ENCODE measurements at regions not wholly inside any gene's neighbourhood (a gene's known extent, or its start where the extent isn't known, plus 50 kb on each side); places are given as distances from the start of the nearest gene placed in this dataset.

- TF ChIP-seq CTCF (conservative IDR thresholded peaks at IDR 0.05; ENCODE audit: low read length): no peak
- no peaks in the 10 kb centered on the region for H3K9me2 ChIP-seq (ENCODE audit: insufficient read depth, low read length)
- no peaks in the 10 kb centered on the region for H3K4me1 ChIP-seq (ENCODE audit: insufficient read depth, low read length, poor library complexity, severe bottlenecking)
- no peaks in the 10 kb centered on the region for H3K9me3 ChIP-seq (ENCODE audit: low read length)
- no peak overlapping the region for H3K27ac ChIP-seq (ENCODE audit: low read depth, low read length, poor library complexity, severe bottlenecking)
- POLR2A ChIA-PET: interaction anchor here (0.9 kb wide), 1 partner anchor 11 kb away, joined by 5 read pairs; no protein-coding TSS in a partner anchor
- no peak overlapping the region for H2AFZ ChIP-seq (ENCODE audit: low read length)
- CTCF ChIA-PET (ENCODE audit: unreplicated experiment): no interaction called here
- DNase-seq (ENCODE audit: low spot score): no peak
- intact Hi-C loops (cut with micrococcal nuclease; ENCODE audit: unreplicated experiment): no loop called here
- no peak overlapping the region for H3K4me2 ChIP-seq (ENCODE audit: low read length)
- no peaks in the 10 kb centered on the region for H3K79me2 ChIP-seq (ENCODE audit: insufficient read depth, low read depth, low read length)
- H3K36me3 ChIP-seq (ENCODE audit: insufficient read depth, low read length): no peaks in the 10 kb centered on the region
- H4K20me1 ChIP-seq (ENCODE audit: insufficient read depth, low read length): no peaks in the 10 kb centered on the region
- H3K4me3 ChIP-seq (ENCODE audit: low read depth, low read length, poor library complexity, severe bottlenecking): no peak overlapping the region
- BruUV-seq (replicated peaks): no TSS peak
Observed at GRCh38 chr1:168442931-168443330, 100.9 kb downstream of the XCL2 start.

DNA sequence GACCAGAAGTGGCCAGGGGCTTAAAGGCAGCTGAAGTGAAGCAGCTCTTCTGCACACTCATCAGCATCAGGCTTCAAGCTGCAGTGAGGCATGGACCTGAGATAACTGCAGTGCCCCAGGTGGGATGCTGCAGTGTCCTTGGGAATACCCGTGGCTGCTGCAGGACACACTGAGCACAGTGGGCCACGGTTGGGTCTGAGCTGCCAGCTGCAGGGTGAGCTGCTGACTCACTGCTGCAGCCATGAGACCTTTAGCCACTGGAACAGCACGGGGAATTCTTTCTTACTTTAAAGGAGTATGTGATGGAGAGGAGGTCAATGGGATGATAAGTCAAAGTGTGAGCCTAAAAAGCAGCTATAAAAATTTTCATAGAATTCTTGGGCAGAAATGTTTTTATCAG lies 102.1 kb downstream of the XCL2 start:
- H2AFZ ChIP-seq (ENCODE audit: low read length): no peak overlapping the region
- H3K36me3 ChIP-seq (ENCODE audit: insufficient read depth, low read length): no peaks in the 10 kb centered on the region
- TF ChIP-seq EZH2phosphoT487 (IDR thresholded peaks at IDR 0.05; ENCODE audit: borderline replicate concordance, low read depth, low read length): no peak
- TF ChIP-seq CTCF (conservative IDR thresholded peaks at IDR 0.05; ENCODE audit: low read length): no peak
- no peak overlapping the region for H3K27ac ChIP-seq (ENCODE audit: low read depth, low read length, poor library complexity, severe bottlenecking)
- H3K9me2 ChIP-seq (ENCODE audit: insufficient read depth, low read length): no peaks in the 10 kb centered on the region
- CTCF ChIA-PET (ENCODE audit: unreplicated experiment): no interaction called here
- no peaks in the 10 kb centered on the region for H4K20me1 ChIP-seq (ENCODE audit: insufficient read depth, low read length)
- no peaks in the 10 kb centered on the region for H3K9me3 ChIP-seq (ENCODE audit: low read length)
- no peaks in the 10 kb centered on the region for H3K4me1 ChIP-seq (ENCODE audit: insufficient read depth, low read length, poor library complexity, severe bottlenecking)
- H3K79me2 ChIP-seq (ENCODE audit: insufficient read depth, low read depth, low read length): no peaks in the 10 kb centered on the region
- DNase-seq (ENCODE audit: low spot score): no peak
- no peak overlapping the region for H3K4me3 ChIP-seq (ENCODE audit: low read depth, low read length, poor library complexity, severe bottlenecking)
- POLR2A ChIA-PET: interaction anchor here (1.0 to 1.2 kb wide), 2 partner anchors 14 to 19 kb away, joined by 3 to 4 read pairs; no protein-coding TSS in a partner anchor
- intact Hi-C loops (cut with micrococcal nuclease; ENCODE audit: unreplicated experiment): no loop called here
- BruUV-seq (replicated peaks): no TSS peak
- H3K4me2 ChIP-seq (ENCODE audit: low read length): no peak overlapping the region

DNA sequence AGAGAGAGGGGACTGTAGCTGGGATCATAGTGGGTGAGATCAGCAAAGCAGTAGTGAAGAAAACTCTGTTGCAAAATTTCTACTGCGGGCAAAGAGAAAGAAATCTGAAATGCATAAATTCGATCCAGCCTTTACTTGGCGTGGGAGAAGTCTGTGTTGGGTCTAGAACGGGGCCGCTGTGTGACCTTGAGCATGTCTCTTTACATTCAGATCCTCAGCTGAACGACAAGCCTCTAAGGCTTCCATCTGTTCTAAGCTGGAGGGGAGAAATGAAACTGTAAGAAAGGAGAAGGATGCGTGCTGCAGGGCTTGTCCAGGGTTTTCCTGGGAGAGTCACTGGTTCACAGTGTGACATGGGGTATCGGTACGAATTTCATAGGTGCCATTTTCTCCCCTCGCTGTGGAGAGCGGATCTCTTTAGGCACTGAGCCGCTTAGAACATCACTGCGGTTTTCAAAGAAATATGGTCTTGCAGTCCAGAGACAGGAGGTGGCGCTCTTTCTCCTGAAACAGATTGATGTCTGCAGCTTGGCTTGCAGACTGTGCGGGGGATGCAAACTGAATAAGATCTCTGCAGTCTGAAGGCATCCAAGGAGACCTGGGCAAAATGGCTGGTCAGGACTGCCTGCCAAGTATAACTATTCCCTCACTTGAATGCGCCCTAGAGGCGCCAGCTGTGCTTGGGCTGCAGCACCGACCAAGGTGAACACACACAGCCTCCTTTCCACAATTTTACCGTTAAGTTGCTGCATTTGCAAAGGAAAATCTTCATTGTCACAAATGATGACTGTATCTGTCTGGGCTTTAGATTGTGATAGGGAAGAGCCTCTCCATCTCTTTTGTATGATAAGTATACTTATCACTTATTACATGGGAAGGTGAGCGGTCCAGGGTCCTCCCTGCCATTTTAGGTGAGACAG lies 104.1 kb downstream of the XCL2 start:
- intact Hi-C loops (cut with micrococcal nuclease; ENCODE audit: unreplicated experiment): loop anchor here (10.0 kb wide), 1 partner anchor 95 kb away; no protein-coding TSS in a partner anchor
- peak; percentile 50 for DNase-seq (ENCODE audit: low spot score)
- Histone ChIP-seq H3K4me2 (ENCODE audit: low read length) (no peak overlapping the region), H3K79me2 (ENCODE audit: insufficient read depth, low read depth, low read length) (no peaks in the 10 kb centered on the region), H3K4me1 (ENCODE audit: insufficient read depth, low read length, poor library complexity, severe bottlenecking) (no peaks in the 10 kb centered on the region), H3K9me2 (ENCODE audit: insufficient read depth, low read length) (no peaks in the 10 kb centered on the region), H3K9me3 (ENCODE audit: low read length) (no peaks in the 10 kb centered on the region), H3K36me3 (ENCODE audit: insufficient read depth, low read length) (no peaks in the 10 kb centered on the region), H3K4me3 (ENCODE audit: low read depth, low read length, poor library complexity, severe bottlenecking) (no peak overlapping the region), H4K20me1 (ENCODE audit: insufficient read depth, low read length) (no peaks in the 10 kb centered on the region), H2AFZ (ENCODE audit: low read length) (no peak overlapping the region), H3K27ac (ENCODE audit: low read depth, low read length, poor library complexity, severe bottlenecking) (no peak overlapping the region)
- ChIA-PET POLR2A (interaction anchor here (0.6 kb wide), 1 partner anchor 731 kb away, joined by 3 read pairs; no protein-coding TSS in a partner anchor), CTCF (ENCODE audit: unreplicated experiment) (no interaction called here)
- BruUV-seq (replicated peaks): no TSS peak
- TF ChIP-seq CTCF (conservative IDR thresholded peaks at IDR 0.05; ENCODE audit: low read length) (peak; percentile 80), EZH2phosphoT487 (IDR thresholded peaks at IDR 0.05; ENCODE audit: borderline replicate concordance, low read depth, low read length) (no peak)

All from OCI-LY7 (cell line).